NCI-H748 (cell line): ENCODE measurements at regions not wholly inside any gene's neighbourhood (a gene's known extent, or its start where the extent isn't known, plus 50 kb on each side); places are given as distances from the start of the nearest gene placed in this dataset.
"Not testable (repeated sequence)": the region's sequence is repeated elsewhere in the genome, so short reads cannot be mapped to it uniquely, and the experiment has no call there.

Experiments
- DNase-seq: peaks from one replicate; lab custom pipeline; 2025; ENCODE audit not compliant: unreplicated experiment; lab: John Stamatoyannopoulos, UW

DNA sequence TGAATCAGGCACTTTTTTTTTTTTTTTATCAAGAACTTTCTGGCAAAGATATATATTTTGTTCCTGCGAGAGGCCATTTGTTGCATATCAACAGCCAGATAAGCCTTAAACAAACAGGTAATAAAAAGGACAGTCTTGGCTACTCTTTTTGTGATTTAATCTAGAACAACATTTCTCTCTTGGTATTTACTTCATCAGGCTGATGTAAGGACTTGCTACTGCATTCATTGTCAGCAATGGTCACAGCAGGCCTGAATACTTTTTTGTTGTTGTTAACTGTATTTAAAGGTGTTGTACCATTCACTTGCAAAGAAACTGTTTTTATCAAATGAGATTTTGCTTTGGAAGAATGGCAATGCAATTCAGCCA is 683.8 kb downstream of the IRS1 start:
- DNase-seq: no peak

- no peak for DNase-seq
Observed at GRCh38 chr2:226115102-226115831, 684.4 kb downstream of the IRS1 start.

DNA sequence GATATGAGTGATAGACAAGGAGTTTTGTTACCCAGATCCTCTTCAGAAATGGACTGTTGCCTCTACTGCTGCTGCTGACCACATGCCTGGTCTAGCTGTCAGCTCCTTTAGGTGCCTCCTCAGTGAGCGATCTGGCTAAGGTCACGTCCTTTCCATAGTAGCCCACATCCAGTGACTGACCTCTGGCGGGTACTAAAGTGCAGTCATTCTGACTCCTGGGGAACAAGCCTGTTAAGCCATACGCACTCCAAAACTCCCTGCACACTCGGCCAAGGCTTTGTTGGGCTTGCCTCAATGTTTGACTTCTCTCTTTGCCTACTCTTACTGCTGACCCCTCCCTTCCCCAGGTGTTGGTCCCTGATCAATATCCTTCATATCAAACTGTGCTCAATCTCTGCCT is 685.2 kb downstream of the IRS1 start:
- no peak for DNase-seq

- DNase-seq: no peak
Observed at GRCh38 chr2:226098861-226099745, 699.6 kb downstream of the NYAP2 start.

DNA sequence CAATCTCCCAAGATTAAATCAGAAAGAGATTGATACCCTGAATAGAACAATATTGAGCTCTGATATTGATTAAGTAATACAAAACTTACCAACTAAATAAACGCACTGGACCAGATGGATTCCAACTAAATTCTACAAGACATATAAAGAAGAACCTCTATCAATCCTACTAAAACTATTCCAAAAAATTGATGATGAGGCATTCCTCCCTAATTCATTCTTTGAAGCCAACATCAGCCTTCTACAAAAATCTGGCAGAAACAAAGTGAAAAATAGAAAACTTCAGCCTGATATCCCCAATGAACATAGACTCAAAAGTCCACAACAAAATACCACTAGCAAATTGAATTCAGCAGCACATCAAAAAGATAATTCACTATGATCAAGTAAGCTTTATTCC is 695.5 kb downstream of the NYAP2 start:
- no peak for DNase-seq

DNA sequence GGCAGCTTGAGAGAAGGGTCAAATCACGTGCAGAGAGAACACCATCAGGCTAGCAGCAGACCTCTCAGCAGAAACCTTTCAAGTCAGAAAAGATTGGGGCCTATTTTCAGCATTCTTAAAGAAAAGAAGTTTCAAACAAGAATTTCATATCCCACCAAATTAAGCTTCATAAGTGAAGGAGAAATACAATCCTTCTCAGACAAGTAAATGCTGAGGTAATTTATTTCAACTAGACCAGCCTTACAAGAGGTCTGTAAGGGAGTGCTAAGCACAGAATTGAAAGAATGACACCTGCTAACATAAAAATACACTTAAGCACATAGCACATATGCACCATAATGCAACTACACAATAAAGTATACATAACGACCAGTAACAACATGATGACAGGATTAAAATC is 693.9 kb downstream of the NYAP2 start:
- DNase-seq: no peak

- DNase-seq: no peak
Observed at GRCh38 chr2:226088366-226088674, 688.8 kb downstream of the NYAP2 start.

DNA sequence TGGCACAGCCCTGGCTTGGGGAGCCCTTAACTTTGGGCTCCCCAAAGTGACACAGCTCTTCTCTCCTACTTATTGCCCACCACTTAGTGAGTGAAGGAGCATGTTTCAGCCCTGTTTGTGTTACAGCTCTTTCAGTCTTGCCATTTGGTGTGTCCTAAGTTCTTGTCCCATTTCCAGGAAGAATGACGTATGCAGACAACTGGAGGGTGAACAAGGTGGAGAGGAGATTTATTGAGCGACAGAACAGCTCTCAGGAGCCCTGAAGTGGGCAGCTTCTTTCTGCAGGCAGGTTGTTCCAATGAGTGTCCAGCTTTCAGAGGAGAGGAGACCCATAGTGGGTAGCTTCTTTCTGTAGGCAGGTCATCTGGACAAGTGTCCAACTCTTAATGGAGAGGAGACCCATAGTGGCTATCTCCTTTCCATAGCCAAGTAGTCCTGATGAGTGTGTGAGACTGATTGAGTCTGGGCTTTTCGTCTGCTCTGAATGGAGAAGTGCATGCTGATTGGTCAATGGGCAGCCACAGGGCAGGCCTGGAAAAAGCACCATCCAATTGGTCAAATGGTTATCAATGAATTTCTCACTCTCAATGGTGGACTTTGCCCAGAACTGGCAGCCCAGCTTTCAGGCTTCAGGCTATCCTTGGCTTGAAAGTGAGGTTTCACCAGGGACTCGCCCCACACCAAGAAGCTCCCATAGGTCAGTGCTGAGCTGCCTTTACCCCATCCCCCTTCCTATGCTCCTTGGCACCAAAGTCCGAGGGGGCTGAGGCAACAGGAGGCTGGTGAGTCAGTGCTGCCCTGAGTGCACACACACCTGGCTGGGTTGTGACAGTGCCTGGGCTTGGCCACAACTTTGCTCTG is 688.2 kb downstream of the NYAP2 start:
- DNase-seq: no peak

DNA sequence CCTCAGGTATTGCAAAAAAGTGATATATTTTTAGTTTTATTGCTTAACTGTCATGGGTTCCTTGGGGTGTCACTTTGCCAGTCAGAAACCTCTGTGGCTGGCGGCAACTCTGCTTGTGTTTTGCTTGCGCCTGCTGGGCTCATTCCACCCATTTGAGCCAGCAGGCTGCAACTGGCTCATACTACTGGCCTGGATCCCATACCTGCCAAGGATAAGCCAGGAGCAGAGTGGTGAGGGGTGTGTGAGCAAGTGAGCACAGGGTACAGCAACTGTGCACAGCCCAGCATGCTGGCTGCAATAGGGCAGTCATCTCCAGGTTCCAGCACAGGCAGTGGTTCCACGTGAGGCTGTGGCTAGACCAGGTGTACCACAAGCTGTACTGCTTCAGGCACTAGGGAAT is 687.5 kb downstream of the NYAP2 start:
- no peak for DNase-seq

DNA sequence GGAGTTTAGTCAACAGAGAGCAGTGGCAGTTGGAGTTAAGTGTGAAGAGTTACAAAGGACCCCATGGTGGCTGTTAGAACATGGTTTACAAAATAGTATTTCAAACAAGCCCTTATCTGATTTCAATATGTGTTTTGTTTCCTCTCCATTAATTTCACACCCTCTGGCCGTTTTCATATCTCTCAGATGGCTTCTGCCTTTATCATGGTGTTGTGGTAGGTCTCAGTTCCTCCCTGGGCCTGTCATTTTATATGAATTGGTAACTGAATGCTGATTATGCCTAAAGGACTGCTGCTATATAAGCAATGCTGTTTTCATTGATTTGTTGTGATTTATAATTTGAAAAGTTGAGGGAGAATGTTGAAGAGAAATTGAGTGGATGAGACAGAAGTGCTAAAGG is 686.7 kb downstream of the NYAP2 start:
- no peak for DNase-seq

DNA sequence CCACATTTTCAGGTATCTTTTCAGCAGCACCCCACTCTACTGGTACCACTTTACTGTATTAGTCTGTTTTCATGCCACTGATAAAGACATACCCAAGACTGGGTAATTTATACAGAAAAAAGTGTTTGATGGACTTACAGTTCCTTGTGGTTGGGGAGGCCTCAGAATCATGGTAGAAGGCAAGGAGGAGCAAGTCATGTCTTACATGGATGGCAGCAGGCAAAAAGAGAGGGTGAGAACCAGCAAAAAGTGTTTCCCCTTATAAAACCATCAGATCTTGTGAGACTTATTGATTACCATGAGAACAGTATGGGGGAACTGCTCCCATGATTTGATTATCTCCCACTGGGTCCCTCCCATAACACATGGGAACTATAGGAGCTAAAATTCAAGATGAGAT is 685.9 kb downstream of the NYAP2 start:
- DNase-seq: not testable (repeated sequence)

- DNase-seq: no peak
Observed at GRCh38 chr2:226080334-226080733, 680.8 kb downstream of the NYAP2 start.

GRCh38 chr2:226079671-226080181 is 680.2 kb downstream of the NYAP2 start:
- DNase-seq: no peak

DNA sequence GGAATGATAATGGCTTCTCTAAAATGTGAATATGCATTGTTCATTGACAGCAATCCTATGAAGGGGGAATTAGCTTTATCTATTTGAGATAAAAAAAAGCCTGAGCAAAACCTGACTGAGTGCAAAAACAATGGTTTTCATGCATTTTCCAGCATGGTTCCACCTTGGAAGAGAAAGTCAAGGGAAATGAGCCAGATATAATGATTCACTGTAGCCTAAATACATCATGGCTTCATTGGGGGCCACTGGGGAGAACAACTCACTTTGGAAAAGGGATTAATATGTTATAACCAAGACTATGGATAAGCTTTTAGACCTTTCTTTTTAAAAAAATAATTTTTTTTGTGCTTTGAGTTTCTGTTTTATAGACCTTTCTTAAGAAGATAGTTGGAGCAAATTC is 679.7 kb downstream of the NYAP2 start:
- DNase-seq: no peak

DNA sequence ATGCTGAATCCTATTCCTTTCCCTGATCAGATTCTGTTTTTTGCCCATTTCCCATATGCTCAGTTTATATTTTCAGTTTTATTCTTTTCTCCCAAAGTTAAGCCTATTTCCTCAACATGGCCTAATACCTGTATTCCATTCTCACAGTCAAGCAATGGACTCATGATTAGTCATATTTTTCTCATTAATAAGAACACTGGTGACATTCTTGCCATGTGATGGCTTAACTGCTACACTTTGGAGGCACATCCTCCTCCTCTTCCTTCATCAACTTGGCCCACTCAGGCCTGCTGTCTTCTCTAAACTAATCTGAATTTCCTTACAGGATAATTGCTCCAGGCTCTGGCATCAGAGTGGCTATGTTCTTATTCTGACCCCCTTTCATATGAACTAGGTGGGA is 679.2 kb downstream of the NYAP2 start:
- DNase-seq: no peak

DNA sequence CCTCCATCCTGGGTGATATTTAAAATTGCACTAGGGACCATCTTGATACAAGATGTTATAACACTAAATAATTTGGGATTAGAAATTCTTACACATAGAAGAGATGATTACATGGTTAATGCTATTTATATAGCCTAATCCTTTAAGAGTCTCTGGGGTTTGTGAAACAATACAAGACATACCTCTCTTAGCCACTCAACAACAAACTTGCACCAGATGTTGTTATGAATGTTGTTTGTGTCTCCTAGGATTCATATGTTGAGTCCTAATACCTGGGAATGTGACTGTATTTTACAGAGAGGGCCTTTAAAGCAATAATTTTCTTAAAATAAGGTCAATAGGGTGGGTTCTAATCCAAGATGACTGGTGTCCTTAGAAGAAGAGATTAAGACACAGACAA is 678.3 kb downstream of the NYAP2 start:
- DNase-seq: no peak

- DNase-seq: no peak
Observed at GRCh38 chr2:226077031-226077430, 677.5 kb downstream of the NYAP2 start.

GRCh38 chr2:226076529-226076928 is 677.0 kb downstream of the NYAP2 start:
- no peak for DNase-seq

GRCh38 chr2:226074391-226074790 is 674.9 kb downstream of the NYAP2 start:
- DNase-seq: no peak

- DNase-seq: no peak
Observed at GRCh38 chr2:226073496-226074160, 674.1 kb downstream of the NYAP2 start.

DNA sequence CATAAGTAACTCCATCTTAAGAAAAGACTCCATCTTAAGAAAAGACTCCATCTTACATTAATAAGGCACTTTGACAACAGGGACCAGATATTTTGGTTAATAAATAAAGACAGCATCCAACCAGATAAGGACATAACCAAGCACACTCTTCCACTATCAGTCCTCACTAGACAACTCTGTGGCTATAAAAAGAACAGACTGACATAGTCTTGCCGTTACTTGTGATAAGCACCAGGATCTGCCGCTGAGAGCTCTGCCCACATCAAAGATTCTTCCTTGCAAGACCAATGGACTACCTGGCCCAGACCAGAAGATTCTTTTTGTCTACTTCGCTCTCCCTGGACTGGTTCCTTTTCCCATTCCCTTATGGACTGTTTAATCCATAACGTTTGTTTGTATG is 667.4 kb downstream of the NYAP2 start:
- no peak for DNase-seq
